Glutamatergic neuron (in vitro differentiated cells): ENCODE measurements at regions not wholly inside any gene's neighbourhood (a gene's known extent, or its start where the extent isn't known, plus 50 kb on each side); places are given as distances from the start of the nearest gene placed in this dataset.
A peak's percentile ranks its signal among the peaks of the same experiment; 100 is the strongest.
"Not testable (repeated sequence)": the region's sequence is repeated elsewhere in the genome, so short reads cannot be mapped to it uniquely, and the experiment has no call there.

Experiments
- DNase-seq: peaks from one replicate; pipeline ENCODE4 v3.0.0; 2022
- H3K27ac Mint-ChIP-seq: one replicate; pipeline ENCODE4 v1.8.0; 2020; ENCODE audit warnings: mild to moderate bottlenecking, mixed read lengths, inconsistent platforms; ENCODE audit not compliant: unreplicated experiment
- H3K27me3 Mint-ChIP-seq: one replicate; pipeline ENCODE4 v1.8.0; 2020; ENCODE audit warnings: mild to moderate bottlenecking, moderate library complexity, mixed read lengths, inconsistent platforms; ENCODE audit not compliant: unreplicated experiment
- H3K36me3 Mint-ChIP-seq: one replicate; pipeline ENCODE4 v1.8.0; 2020; ENCODE audit warnings: mild to moderate bottlenecking, mixed read lengths, inconsistent platforms; ENCODE audit not compliant: unreplicated experiment
- H3K4me1 Mint-ChIP-seq: one replicate; pipeline ENCODE4 v1.8.0; 2020; ENCODE audit warnings: mild to moderate bottlenecking, low read depth, mixed read lengths, inconsistent platforms; ENCODE audit not compliant: unreplicated experiment
- H3K4me3 Mint-ChIP-seq: one replicate; pipeline ENCODE4 v1.8.0; 2020; ENCODE audit warnings: mild to moderate bottlenecking, mixed read lengths, inconsistent platforms; ENCODE audit not compliant: unreplicated experiment
- H3K9me3 Mint-ChIP-seq: one replicate; pipeline ENCODE4 v1.8.0; 2020; ENCODE audit warnings: mild to moderate bottlenecking, moderate library complexity, mixed read lengths, inconsistent platforms; ENCODE audit not compliant: unreplicated experiment
- TF ChIP-seq, protein P1 (sequence below): fragments of 200-600 bp; sonication (generic); IDR thresholded peaks from one replicate; pipeline ENCODE4 v1.5.0; 2021; ENCODE audit not compliant: partially characterized antibody, unreplicated experiment

DNA sequence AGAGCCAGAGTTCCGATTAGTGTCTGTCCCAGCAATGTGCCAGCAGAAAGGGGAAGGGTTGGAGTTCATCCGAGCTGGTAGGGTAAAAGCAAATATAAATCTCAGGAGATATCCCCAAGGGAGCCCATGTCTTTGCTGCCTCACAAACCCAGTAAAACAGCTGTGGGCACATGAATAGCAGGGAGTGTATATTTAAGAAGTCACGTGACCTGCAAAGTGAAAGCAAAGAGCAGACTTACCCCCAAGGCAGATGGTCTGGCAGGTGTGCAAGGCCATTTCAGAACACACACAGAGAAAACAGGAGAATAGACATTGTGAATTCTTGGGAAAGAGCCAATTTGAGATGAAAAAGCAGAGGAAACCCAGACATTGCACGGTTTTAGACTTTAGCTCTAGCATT, 653.4 kb downstream of the TGIF2LX start:
- H3K36me3 Mint-ChIP-seq, H3K9me3 Mint-ChIP-seq, DNase-seq, H3K4me1 Mint-ChIP-seq, H3K4me3 Mint-ChIP-seq, H3K27ac Mint-ChIP-seq, H3K27me3 Mint-ChIP-seq: not testable (repeated sequence)

DNA sequence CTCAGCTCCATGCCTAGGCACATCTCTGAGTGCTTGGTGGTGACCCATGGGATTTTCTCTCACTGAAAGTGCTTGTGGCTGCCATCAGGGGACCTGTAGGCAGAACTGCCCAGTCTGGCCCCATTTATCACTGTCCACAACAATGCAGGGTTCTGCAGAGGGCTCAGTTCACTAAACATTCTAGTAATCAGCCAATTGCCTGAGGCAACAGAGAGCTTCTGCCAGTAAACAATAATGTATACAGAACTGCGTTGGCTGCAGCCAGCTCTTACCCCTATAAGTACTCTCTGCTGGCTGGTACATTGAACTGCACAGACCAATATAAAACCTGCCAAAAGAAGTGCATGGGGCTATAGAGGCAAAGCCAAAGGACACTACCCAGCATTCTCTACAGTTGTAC, 680.2 kb downstream of the TGIF2LX start:
- H3K9me3 Mint-ChIP-seq, H3K27me3 Mint-ChIP-seq, H3K36me3 Mint-ChIP-seq, H3K4me1 Mint-ChIP-seq, H3K27ac Mint-ChIP-seq, H3K4me3 Mint-ChIP-seq, DNase-seq: not testable (repeated sequence)

DNA sequence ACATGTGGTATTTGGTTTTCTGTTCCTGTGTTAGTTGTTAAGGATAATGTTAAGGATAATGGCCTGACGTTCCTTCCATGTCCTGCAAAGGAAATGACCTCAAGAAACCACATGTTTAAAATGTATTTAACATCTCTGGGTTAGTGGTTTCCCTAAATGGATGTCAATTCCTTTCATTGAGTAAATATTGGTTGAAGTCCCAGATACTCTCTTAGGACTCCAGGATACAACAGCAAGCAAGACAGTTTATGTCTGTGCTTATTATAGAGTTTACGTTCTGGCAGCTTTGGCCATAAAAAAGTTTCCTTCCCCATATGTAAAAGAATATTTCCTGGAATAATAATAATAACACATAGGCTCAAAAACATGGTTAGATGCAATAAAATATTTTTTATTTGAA, 684.0 kb downstream of the TGIF2LX start:
- H3K9me3 Mint-ChIP-seq, H3K27me3 Mint-ChIP-seq, H3K4me3 Mint-ChIP-seq, H3K36me3 Mint-ChIP-seq, H3K4me1 Mint-ChIP-seq, H3K27ac Mint-ChIP-seq, DNase-seq: not testable (repeated sequence)

DNA sequence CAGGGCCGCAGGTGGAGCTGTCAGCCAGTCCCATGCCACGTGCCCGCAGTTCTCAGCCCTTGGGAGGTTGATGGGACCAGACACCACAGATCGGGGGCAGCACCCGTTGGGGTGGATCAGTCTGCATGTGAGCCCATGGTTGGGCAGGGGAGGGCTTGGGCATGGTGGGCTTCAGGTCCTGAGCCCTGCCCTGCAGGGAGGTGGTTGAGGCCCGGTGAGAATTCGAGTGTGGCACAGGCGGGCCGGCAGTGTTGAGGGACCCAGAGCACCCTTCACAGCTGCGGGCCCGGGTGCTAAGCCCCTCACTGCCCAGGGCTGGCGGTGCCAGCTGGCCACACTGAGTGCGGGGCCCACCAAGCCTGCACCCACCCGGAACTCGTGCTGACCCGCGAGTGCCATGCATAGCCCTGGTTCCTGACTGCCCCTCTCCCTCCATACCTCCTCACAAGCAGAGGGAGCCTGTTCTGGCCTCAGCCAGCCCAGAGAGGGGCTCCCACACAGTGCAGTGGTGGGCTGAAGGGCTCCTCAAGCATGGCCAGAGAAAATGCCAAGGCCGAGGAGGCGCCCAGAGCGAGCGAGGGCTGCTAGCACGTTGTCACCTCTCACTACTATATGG, 696.1 kb downstream of the TGIF2LX start:
- Mint-ChIP-seq H3K4me1 (no peaks in the 10 kb centered on the region), H3K4me3 (no peak overlapping the region), H3K9me3 (no peaks in the 10 kb centered on the region), H3K36me3 (no peaks in the 10 kb centered on the region), H3K27ac (no peak overlapping the region), H3K27me3 (no peaks in the 10 kb centered on the region)
- TF ChIP-seq, protein P1, sequence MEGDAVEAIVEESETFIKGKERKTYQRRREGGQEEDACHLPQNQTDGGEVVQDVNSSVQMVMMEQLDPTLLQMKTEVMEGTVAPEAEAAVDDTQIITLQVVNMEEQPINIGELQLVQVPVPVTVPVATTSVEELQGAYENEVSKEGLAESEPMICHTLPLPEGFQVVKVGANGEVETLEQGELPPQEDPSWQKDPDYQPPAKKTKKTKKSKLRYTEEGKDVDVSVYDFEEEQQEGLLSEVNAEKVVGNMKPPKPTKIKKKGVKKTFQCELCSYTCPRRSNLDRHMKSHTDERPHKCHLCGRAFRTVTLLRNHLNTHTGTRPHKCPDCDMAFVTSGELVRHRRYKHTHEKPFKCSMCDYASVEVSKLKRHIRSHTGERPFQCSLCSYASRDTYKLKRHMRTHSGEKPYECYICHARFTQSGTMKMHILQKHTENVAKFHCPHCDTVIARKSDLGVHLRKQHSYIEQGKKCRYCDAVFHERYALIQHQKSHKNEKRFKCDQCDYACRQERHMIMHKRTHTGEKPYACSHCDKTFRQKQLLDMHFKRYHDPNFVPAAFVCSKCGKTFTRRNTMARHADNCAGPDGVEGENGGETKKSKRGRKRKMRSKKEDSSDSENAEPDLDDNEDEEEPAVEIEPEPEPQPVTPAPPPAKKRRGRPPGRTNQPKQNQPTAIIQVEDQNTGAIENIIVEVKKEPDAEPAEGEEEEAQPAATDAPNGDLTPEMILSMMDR = no peak
- no peak for DNase-seq

DNA sequence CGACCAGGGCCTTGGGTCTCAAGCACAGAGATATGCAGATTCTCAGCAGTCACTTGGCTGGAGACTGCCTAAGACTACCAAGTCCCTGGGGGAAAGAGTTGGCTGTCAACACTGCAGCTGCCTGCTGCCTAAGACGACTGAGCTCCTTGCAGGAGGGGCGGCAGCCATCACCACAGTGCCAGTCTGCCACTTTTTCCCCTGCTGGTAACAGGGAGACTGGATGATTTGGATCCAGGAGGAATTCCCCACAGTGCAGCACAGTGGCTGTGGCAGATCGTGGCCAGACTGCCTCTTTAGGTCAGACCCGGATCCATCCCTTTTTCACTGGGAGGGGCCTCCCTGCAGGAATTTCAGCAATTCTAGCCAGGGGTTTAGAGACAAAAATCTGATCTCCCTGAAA, 743.5 kb downstream of the TGIF2LX start:
- not testable (repeated sequence) for H3K4me1 Mint-ChIP-seq, H3K4me3 Mint-ChIP-seq

DNA sequence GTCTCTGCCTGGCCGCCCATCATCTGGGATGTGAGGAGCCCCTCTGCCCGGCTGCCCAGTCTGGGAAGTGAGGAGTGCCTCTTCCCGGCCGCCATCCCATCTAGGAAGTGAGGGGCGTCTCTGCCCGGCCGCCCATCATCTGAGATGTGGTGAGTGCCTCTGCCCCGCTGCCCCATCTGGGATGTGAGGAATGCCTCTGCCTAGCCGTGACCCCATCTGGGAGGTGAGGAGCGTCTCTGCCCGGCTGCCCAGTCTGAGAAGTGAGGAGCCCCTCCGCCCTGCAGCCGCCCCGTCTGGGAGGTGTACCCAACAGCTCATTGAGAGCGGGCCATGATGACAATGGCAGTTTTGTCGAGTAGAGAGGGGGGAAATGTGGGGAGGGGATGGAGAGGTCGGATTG, 721.1 kb upstream of the PABPC5 start:
- H3K27ac Mint-ChIP-seq, H3K4me1 Mint-ChIP-seq, DNase-seq, H3K27me3 Mint-ChIP-seq, H3K36me3 Mint-ChIP-seq, H3K4me3 Mint-ChIP-seq, H3K9me3 Mint-ChIP-seq: not testable (repeated sequence)

More for the DNA sequence above, 743.5 kb downstream of the TGIF2LX start:
- H3K27me3 Mint-ChIP-seq, H3K36me3 Mint-ChIP-seq, H3K27ac Mint-ChIP-seq, H3K9me3 Mint-ChIP-seq: not testable (repeated sequence)
- peak; percentile 11 for DNase-seq

DNA sequence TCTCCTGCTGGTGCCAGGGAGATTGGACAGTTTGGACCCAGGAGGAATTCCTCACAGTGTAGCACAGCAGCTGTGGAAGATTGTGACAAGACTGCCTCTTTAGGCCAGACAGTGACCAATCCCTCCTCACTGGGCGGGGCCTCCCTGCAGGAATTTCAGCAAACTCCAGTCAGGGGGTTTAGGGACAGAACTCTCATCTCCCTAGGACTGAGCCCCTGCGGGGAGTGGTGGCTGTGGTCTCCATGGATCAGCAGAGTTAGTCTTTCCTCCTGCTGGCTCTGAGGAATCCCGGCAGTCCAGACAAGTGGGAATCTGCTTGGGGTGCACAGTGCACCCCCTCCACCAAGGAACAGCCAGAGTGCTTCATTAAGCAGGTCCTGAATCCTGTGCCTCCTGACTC, 697.1 kb upstream of the PABPC5 start:
- H3K4me3 Mint-ChIP-seq, H3K4me1 Mint-ChIP-seq, H3K36me3 Mint-ChIP-seq, H3K27me3 Mint-ChIP-seq, H3K27ac Mint-ChIP-seq, DNase-seq, H3K9me3 Mint-ChIP-seq: not testable (repeated sequence)

DNA sequence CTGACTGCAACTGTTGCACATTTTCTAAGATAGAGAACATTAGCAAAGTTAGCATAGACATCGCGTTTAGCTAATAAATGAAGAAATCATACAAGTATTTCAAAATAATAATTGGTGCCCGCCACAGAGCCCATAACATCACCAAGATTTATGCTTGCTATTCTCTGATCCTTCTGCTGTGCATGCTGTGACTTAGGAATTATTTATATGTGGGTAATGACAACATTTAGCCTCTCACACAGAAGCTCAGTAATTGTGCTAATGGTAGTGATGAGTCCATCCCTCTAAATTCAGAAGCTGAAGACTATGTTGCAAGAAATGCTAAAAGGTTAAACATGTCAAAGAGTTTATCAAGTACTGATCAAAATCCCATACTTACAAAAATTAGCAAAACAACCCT, 677.0 kb upstream of the PABPC5 start:
- not testable (repeated sequence) for H3K4me3 Mint-ChIP-seq, H3K36me3 Mint-ChIP-seq, H3K27me3 Mint-ChIP-seq, DNase-seq, H3K9me3 Mint-ChIP-seq, H3K27ac Mint-ChIP-seq, H3K4me1 Mint-ChIP-seq

DNA sequence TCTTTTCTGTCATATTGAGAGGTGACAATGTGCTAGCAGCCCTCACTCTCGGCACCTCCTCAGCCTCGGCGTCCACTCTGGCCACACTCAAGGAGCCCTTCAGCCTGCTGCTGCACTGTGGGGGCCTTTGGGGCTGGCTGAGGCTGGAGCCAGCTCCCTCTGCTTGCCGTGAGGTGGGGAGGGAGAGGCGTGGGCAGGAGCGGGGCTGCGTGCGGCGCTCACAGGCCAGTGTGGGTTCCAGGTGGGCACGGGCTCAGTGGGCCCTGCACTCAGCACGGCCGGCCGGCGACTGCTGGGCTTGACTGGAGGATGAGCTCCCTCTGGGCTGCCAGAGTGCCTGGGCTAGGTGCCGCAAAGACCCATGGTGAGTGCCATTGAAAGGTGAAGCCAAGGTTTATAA, 669.2 kb upstream of the PABPC5 start:
- not testable (repeated sequence) for H3K4me1 Mint-ChIP-seq, H3K27me3 Mint-ChIP-seq, H3K36me3 Mint-ChIP-seq, H3K9me3 Mint-ChIP-seq, DNase-seq, H3K4me3 Mint-ChIP-seq, H3K27ac Mint-ChIP-seq

DNA sequence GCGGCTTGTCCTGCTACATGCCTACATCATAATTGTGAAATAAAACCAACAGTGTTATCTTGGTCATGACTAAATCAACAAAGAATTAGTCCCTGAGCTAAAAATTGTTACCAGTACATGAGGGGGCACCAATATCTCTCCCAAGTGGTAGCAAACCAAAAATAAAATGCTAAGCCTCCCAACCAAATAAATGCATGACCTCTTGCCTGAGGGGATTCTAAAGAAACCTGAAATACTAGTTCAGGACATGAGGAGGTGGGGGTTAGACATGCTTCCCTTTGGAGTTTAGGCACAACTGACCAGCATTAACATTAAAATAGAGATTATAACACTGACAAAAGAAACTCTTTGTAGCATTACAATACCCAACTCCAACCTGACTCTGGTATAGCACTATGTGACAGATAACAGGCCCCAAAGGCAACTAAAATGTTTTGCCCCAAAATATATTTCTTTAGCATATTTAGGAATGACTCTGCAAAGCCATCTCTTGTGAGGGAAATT, 654.3 kb upstream of the PABPC5 start:
- not testable (repeated sequence) for H3K36me3 Mint-ChIP-seq, H3K27ac Mint-ChIP-seq, DNase-seq, H3K9me3 Mint-ChIP-seq, H3K4me3 Mint-ChIP-seq, H3K4me1 Mint-ChIP-seq, H3K27me3 Mint-ChIP-seq
